ENCODE measurements at regions not wholly inside any gene's neighbourhood (a gene's known extent, or its start where the extent isn't known, plus 50 kb on each side); places are given as distances from the start of the nearest gene placed in this dataset.

DNA sequence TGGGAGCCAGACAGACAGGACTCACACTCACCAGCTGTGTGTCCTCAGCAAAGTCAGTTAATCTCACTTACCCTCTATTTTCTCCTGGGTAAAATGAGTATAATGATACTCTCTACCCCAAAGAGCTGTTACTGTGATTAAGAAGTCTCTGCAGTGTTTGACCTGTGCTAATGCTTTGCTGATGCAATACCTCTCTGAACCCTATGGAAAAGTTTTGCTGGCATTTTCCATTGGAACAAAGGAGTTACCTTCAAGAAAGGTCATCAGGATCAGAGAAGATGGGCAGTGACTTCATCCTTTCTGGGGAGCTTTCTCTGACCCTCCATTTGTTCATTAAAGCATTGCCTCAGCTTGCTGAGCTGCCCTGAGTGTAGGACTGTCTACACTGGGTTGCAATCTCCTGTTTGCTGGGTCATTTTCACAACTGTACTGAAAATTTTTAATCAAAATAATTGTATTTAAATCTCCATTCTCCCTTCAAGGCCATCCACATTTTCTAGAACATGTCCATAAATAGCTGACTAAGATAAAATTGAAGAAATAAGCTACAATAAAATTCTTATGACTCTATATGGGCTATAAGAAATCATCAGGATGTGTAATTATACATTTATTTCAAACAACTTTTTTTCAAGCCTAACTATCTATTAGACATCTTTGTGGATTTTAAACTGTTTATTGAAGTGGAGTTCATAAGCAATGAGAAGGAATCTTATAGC lies 272.8 kb upstream of the CPEB2 start:
- no peak for DNase-seq (ENCODE audit: low read depth, low spot score)
- H3K9me3 Mint-ChIP-seq: peaks cover 10% of the 10 kb centered on the region
- no peak overlapping the region for H3K4me3 Mint-ChIP-seq
- H3K36me3 Mint-ChIP-seq (ENCODE audit: low read depth): no peaks in the 10 kb centered on the region
- no peak overlapping the region for H3K27ac Mint-ChIP-seq (ENCODE audit: unreplicated experiment)
- H3K27me3 Mint-ChIP-seq (ENCODE audit: low read depth): peaks cover 4% of the 10 kb centered on the region
- no peak for TF ChIP-seq CTCF (conservative IDR thresholded peaks at IDR 0.05)
- H3K4me1 Mint-ChIP-seq: no peaks in the 10 kb centered on the region

- H3K27ac Mint-ChIP-seq (ENCODE audit: unreplicated experiment): no peak overlapping the region
- DNase-seq (ENCODE audit: low read depth, low spot score): no peak
- H3K36me3 Mint-ChIP-seq (ENCODE audit: low read depth): no peaks in the 10 kb centered on the region
- no peak overlapping the region for H3K4me3 Mint-ChIP-seq
- TF ChIP-seq CTCF (conservative IDR thresholded peaks at IDR 0.05): no peak
- no peaks in the 10 kb centered on the region for H3K4me1 Mint-ChIP-seq
- H3K9me3 Mint-ChIP-seq: no peaks in the 10 kb centered on the region
- peaks cover 2% of the 10 kb centered on the region for H3K27me3 Mint-ChIP-seq (ENCODE audit: low read depth)
These were observed 260.2 kb upstream of the CPEB2 start for GRCh38 chr4:14742054-14742453.

DNA sequence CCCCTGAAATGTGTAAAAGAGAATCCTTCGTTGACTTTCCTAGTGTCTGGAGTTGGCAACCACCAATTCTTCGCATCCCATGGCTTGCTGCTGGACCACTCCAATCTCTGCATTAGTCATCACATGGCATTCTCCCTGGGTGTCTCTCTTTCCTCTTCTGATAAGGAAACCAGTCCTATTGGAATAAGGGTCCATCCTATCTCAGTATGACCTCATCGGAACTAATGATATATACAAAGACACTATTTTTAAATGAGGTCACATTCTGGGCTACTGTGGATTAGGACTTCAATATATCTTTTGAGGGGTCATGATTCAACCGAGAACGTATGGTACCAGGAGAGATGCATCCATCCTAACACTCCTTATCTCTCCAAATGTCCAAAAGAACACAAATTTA lies 259.1 kb upstream of the CPEB2 start:
- Mint-ChIP-seq H3K27ac (ENCODE audit: unreplicated experiment) (no peak overlapping the region), H3K4me1 (no peaks in the 10 kb centered on the region), H3K27me3 (ENCODE audit: low read depth) (no peaks in the 10 kb centered on the region), H3K9me3 (no peaks in the 10 kb centered on the region), H3K36me3 (ENCODE audit: low read depth) (no peaks in the 10 kb centered on the region), H3K4me3 (no peak overlapping the region)
- TF ChIP-seq CTCF (conservative IDR thresholded peaks at IDR 0.05): no peak
- DNase-seq (ENCODE audit: low read depth, low spot score): no peak

GRCh38 chr4:14743601-14744000 lies 258.7 kb upstream of the CPEB2 start:
- no peak for TF ChIP-seq CTCF (conservative IDR thresholded peaks at IDR 0.05)
- Mint-ChIP-seq H3K27ac (ENCODE audit: unreplicated experiment) (no peak overlapping the region), H3K4me3 (no peak overlapping the region), H3K4me1 (no peaks in the 10 kb centered on the region), H3K36me3 (ENCODE audit: low read depth) (no peaks in the 10 kb centered on the region), H3K9me3 (no peaks in the 10 kb centered on the region), H3K27me3 (ENCODE audit: low read depth) (no peaks in the 10 kb centered on the region)
- no peak for DNase-seq (ENCODE audit: low read depth, low spot score)

DNA sequence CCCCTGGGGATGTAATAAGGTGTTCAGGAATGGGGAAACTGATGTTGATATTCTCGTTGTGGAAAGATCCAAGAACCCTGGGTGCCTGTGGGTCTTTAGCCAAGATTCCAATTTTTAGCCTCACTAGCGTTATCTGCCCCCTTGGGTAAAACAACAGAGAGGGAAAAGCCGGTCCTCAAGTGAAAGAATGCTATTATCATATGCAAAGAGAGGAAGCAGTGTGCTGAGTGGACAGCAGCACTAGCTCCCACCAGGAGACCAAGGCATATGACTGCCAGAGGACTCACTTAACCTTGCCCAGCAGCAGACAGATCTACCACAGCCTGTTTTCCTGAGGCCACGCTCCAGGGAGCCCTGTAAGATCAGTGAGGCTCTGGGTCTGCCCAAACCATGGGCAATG lies 257.9 kb upstream of the CPEB2 start:
- Mint-ChIP-seq H3K9me3 (no peaks in the 10 kb centered on the region), H3K4me3 (no peak overlapping the region), H3K4me1 (no peaks in the 10 kb centered on the region), H3K36me3 (ENCODE audit: low read depth) (no peaks in the 10 kb centered on the region), H3K27ac (ENCODE audit: unreplicated experiment) (no peak overlapping the region), H3K27me3 (ENCODE audit: low read depth) (no peaks in the 10 kb centered on the region)
- no peak for TF ChIP-seq CTCF (conservative IDR thresholded peaks at IDR 0.05)
- DNase-seq (ENCODE audit: low read depth, low spot score): no peak
